ENCODE measurements at regions not wholly inside any gene's neighbourhood (a gene's known extent, or its start where the extent isn't known, plus 50 kb on each side); places are given as distances from the start of the nearest gene placed in this dataset.

- intact Hi-C loops (cut with DNase I) = no loop called here
- Histone ChIP-seq H3K9me3 (no peaks in the 10 kb centered on the region), H3K27ac (no peak overlapping the region), H3K4me3 (no peak overlapping the region), H3K36me3 (no peaks in the 10 kb centered on the region), H3K27me3 (no peaks in the 10 kb centered on the region), H3K4me1 (no peaks in the 10 kb centered on the region)
- 74% methylated on average over 3 of the region's 3 CpGs for WGBS (ENCODE audit: insufficient coverage, low coverage, low lambda C conversion rate, missing lambda C conversion rate)
- no peak for ATAC-seq
- TF ChIP-seq CTCF (IDR thresholded peaks at IDR 0.05) (no peak), POLR2A (IDR thresholded peaks at IDR 0.05) (no peak)
- no peak for DNase-seq
These were observed 67.8 kb upstream of the COG2 start for GRCh38 chr1:230574502-230574901.

- intact Hi-C loops (cut with DNase I) = no loop called here
- DNase-seq (no peak), ATAC-seq (peak in 1 of 4 donors; percentile 50)
- no peak for TF ChIP-seq CTCF (IDR thresholded peaks at IDR 0.05)
- TF ChIP-seq POLR2A (IDR thresholded peaks at IDR 0.05) = no peak
- 50% methylated on average over 3 of the region's 3 CpGs for WGBS (ENCODE audit: insufficient coverage, low coverage, low lambda C conversion rate, missing lambda C conversion rate)
- Histone ChIP-seq H3K36me3 (no peaks in the 10 kb centered on the region), H3K27ac (no peak overlapping the region), H3K9me3 (no peaks in the 10 kb centered on the region), H3K4me3 (no peak overlapping the region), H3K27me3 (no peaks in the 10 kb centered on the region), H3K4me1 (no peaks in the 10 kb centered on the region)
These were observed 68.6 kb upstream of the COG2 start for GRCh38 chr1:230573658-230574057.

- WGBS (ENCODE audit: insufficient coverage, low coverage, low lambda C conversion rate, missing lambda C conversion rate) = 23% methylated on average over 7 of the region's 7 CpGs
- Histone ChIP-seq H3K4me3 (no peak overlapping the region), H3K27ac (no peak overlapping the region), H3K36me3 (no peaks in the 10 kb centered on the region), H3K27me3 (no peaks in the 10 kb centered on the region), H3K9me3 (no peaks in the 10 kb centered on the region), H3K4me1 (no peaks in the 10 kb centered on the region)
- intact Hi-C loops (cut with DNase I) = no loop called here
- no peak for TF ChIP-seq CTCF (IDR thresholded peaks at IDR 0.05)
- no peak for TF ChIP-seq POLR2A (IDR thresholded peaks at IDR 0.05)
- DNase-seq (no peak), ATAC-seq (peak in 2 of 4 donors; percentile 39 to 58)
These were observed 69.9 kb upstream of the COG2 start for GRCh38 chr1:230572121-230573105.

GRCh38 chr1:230570724-230571360 is 71.4 kb upstream of the COG2 start:
- no peaks in the 10 kb centered on the region for H3K36me3 ChIP-seq
- no peak for DNase-seq
- no peak overlapping the region for H3K4me3 ChIP-seq
- 33% methylated on average over 4 of the region's 4 CpGs for WGBS (ENCODE audit: insufficient coverage, low coverage, low lambda C conversion rate, missing lambda C conversion rate)
- no peaks in the 10 kb centered on the region for H3K4me1 ChIP-seq
- TF ChIP-seq POLR2A (IDR thresholded peaks at IDR 0.05) = no peak
- no peak for TF ChIP-seq CTCF (IDR thresholded peaks at IDR 0.05)
- H3K27ac ChIP-seq = no peak overlapping the region
- H3K9me3 ChIP-seq = no peaks in the 10 kb centered on the region
- no peaks in the 10 kb centered on the region for H3K27me3 ChIP-seq
- intact Hi-C loops (cut with DNase I) = no loop called here
- ATAC-seq = peak in 2 of 4 donors; percentile 31 to 35
